ENCODE measurements at regions not wholly inside any gene's neighbourhood (a gene's known extent, or its start where the extent isn't known, plus 50 kb on each side); places are given as distances from the start of the nearest gene placed in this dataset.

GRCh38 chr18:60873708-60874107, 459.5 kb upstream of the CDH20 start:
- no peak for TF ChIP-seq CTCF (IDR thresholded peaks at IDR 0.05)
- ATAC-seq (no peak), DNase-seq (no peak)
- peaks cover 18 to 35% of the 10 kb centered on the region in 2 donors for H3K9me3 Mint-ChIP-seq
- Histone ChIP-seq H3K9me3 (ENCODE audit: control insufficient read depth, insufficient read depth, low read length) (no peaks in the 10 kb centered on the region), H3K36me3 (ENCODE audit: control insufficient read depth, insufficient read depth, low read length) (no peaks in the 10 kb centered on the region), H3K4me3 (ENCODE audit: low read length) (no peak overlapping the region), H3K27ac (ENCODE audit: low read length) (no peak overlapping the region), H3K4me1 (ENCODE audit: control insufficient read depth, insufficient read depth, low read length) (no peaks in the 10 kb centered on the region), H3K27me3 (ENCODE audit: control insufficient read depth, insufficient read depth, low read length) (no peaks in the 10 kb centered on the region)
- no peak overlapping the region for H3K4me3 Mint-ChIP-seq
- H3K4me1 Mint-ChIP-seq, result no peaks in the 10 kb centered on the region
- intact Hi-C loops (cut with micrococcal nuclease), result no loop called here
- no peak overlapping the region for H3K27ac Mint-ChIP-seq
- H3K27me3 Mint-ChIP-seq (ENCODE audit: low read depth in 2 of 2), result no peaks in the 10 kb centered on the region
- H3K36me3 Mint-ChIP-seq, result peaks cover 8% of the 10 kb centered on the region

GRCh38 chr18:60875957-60876507, 457.2 kb upstream of the CDH20 start:
- Mint-ChIP-seq H3K36me3 (peaks cover 8% of the 10 kb centered on the region), H3K4me3 (no peak overlapping the region), H3K4me1 (no peaks in the 10 kb centered on the region), H3K9me3 (peaks cover 22 to 34% of the 10 kb centered on the region in 2 donors), H3K27me3 (ENCODE audit: low read depth in 2 of 2) (no peaks in the 10 kb centered on the region), H3K27ac (no peak overlapping the region)
- DNase-seq (no peak), ATAC-seq (no peak)
- Histone ChIP-seq H3K27me3 (ENCODE audit: control insufficient read depth, insufficient read depth, low read length) (no peaks in the 10 kb centered on the region), H3K4me3 (ENCODE audit: low read length) (no peak overlapping the region), H3K27ac (ENCODE audit: low read length) (no peak overlapping the region), H3K9me3 (ENCODE audit: control insufficient read depth, insufficient read depth, low read length) (no peaks in the 10 kb centered on the region), H3K4me1 (ENCODE audit: control insufficient read depth, insufficient read depth, low read length) (no peaks in the 10 kb centered on the region), H3K36me3 (ENCODE audit: control insufficient read depth, insufficient read depth, low read length) (no peaks in the 10 kb centered on the region)
- no peak for TF ChIP-seq CTCF (IDR thresholded peaks at IDR 0.05)
- intact Hi-C loops (cut with micrococcal nuclease), result no loop called here
- 90% methylated on average over 4 of the region's 6 CpGs for WGBS (ENCODE audit: insufficient coverage)

GRCh38 chr18:60880184-60880583, 453.0 kb upstream of the CDH20 start:
- no CpG with 5 or more reads among the region's 2 CpGs for WGBS (ENCODE audit: insufficient coverage)
- H3K9me3 Mint-ChIP-seq, result peaks cover 21 to 24% of the 10 kb centered on the region in 2 donors
- no peak for ATAC-seq

More at GRCh38 chr18:60880184-60880583, 453.0 kb upstream of the CDH20 start:
- Histone ChIP-seq H3K36me3 (ENCODE audit: control insufficient read depth, insufficient read depth, low read length) (no peaks in the 10 kb centered on the region), H3K4me1 (ENCODE audit: control insufficient read depth, insufficient read depth, low read length) (no peaks in the 10 kb centered on the region), H3K4me3 (ENCODE audit: low read length) (no peak overlapping the region), H3K9me3 (ENCODE audit: control insufficient read depth, insufficient read depth, low read length) (no peaks in the 10 kb centered on the region), H3K27ac (ENCODE audit: low read length) (no peak overlapping the region), H3K27me3 (ENCODE audit: control insufficient read depth, insufficient read depth, low read length) (no peaks in the 10 kb centered on the region)
- Mint-ChIP-seq H3K4me1 (no peaks in the 10 kb centered on the region), H3K4me3 (no peak overlapping the region), H3K36me3 (peaks cover 8% of the 10 kb centered on the region), H3K27me3 (ENCODE audit: low read depth in 2 of 2) (no peaks in the 10 kb centered on the region), H3K27ac (no peak overlapping the region)
- no peak for DNase-seq
- intact Hi-C loops (cut with micrococcal nuclease), result no loop called here
- TF ChIP-seq CTCF (IDR thresholded peaks at IDR 0.05), result no peak
